ENCODE measurements at regions not wholly inside any gene's neighbourhood (a gene's known extent, or its start where the extent isn't known, plus 50 kb on each side); places are given as distances from the start of the nearest gene placed in this dataset.
A peak's percentile ranks its signal among the peaks of the same experiment; 100 is the strongest.

DNA sequence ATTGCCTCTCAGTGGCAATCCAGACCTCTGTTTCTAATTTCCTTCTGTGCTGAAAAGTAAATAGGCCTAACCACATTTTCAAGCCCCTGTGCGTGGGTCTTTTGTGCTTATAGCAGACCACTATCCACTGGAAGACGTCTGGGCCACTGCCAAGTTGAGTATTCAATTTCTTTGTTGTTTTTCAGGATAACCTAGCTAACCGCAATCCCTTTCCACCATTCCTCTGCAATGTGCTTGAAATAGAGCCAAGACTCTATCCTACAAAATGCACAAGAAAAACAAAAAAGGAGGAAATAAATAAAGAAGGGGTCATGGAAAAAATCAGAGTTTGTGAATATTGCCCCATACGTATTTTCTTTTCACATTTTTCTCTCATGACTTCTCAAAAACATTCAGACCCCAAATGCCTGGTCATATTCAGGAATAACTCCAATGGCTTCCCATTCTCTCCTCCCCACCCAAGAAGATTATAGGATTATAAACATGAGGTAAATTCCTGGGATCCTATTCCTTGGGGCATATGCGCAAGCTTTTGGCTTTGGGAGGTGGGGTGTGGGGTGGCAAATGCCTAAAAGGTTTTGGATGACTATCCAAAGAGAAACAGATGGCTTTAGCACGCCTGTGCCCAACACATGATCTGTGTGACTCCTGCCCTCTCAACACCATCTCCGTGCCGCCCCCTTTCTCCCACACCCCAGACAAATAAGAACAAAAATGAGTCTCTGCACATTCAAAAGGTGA is 217.9 kb upstream of the THBS1 start:
- DNase-seq (ENCODE audit: low read depth, low spot score) = peak; percentile 98

- no peak for DNase-seq (ENCODE audit: low read depth, low spot score)
Observed at GRCh38 chr15:39363761-39364586, 216.9 kb upstream of the THBS1 start.

GRCh38 chr15:39364721-39365120 is 216.2 kb upstream of the THBS1 start:
- no peak for DNase-seq (ENCODE audit: low read depth, low spot score)

DNA sequence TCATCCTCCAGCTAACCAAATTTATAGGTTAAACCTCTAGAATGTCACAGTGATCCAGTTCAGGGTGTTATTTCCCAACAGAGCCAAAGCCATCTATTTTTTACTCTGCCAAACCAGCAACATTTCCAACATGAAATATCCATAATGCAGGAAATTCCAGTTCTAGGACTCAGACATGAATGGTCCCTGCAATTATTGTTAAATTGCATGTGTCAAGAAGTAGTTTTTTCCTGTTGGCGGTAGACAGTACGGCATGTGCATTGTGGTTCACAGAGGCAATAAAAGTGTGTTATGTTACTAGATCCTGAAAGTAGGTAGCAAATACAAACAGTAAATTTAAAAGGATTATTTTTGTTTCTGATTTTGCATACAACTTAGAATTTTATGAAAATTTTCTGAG is 215.7 kb upstream of the THBS1 start:
- DNase-seq (ENCODE audit: low read depth, low spot score) = peak; percentile 86

- DNase-seq (ENCODE audit: low read depth, low spot score) = no peak
Observed at GRCh38 chr15:39365873-39366272, 215.0 kb upstream of the THBS1 start.

DNA sequence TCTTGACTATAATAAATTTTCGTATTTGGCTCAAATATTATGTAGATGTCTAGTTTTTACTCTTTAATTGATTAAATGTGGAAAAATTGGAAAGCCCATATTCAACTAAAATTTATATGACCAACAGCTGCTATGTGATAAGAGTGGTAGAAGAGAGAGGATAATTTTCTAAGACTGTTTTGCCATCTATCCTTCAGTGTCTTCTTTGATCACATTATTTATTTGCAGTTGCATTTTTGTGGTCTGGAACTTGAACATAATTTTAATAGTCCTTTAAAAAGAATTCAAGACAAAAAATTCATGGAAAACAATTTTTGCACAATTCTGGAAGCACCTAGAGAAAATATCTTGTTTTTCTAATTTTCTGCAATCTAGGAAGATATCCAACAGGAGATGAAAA is 213.3 kb upstream of the THBS1 start:
- no peak for DNase-seq (ENCODE audit: low read depth, low spot score)

GRCh38 chr15:39369768-39370167 is 211.1 kb upstream of the THBS1 start:
- DNase-seq (ENCODE audit: low read depth, low spot score) = no peak

- no peak for DNase-seq (ENCODE audit: low read depth, low spot score)
Observed at GRCh38 chr15:39376371-39376909, 204.4 kb upstream of the THBS1 start.

DNA sequence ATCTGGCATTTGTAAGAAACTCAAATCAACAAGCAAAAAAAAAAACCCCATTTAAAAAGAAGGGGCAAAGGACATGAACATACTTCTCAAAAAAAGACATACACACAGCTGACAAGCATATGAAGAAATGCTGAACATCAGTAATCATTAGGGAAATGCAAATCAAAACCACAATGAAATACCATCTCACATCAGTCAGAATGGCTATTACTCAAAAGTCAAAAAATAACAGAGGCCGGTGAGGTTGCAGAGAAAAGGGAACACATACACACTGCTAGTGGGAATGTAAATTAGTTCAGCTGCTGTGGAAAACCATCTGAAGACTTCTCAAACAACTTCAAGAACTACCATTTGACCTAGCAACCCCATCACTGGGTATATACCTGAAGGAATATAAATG is 199.4 kb upstream of the THBS1 start:
- no peak for DNase-seq (ENCODE audit: low read depth, low spot score)

- DNase-seq (ENCODE audit: low read depth, low spot score) = no peak
Observed at GRCh38 chr15:39388118-39388517, 192.8 kb upstream of the THBS1 start.

DNA sequence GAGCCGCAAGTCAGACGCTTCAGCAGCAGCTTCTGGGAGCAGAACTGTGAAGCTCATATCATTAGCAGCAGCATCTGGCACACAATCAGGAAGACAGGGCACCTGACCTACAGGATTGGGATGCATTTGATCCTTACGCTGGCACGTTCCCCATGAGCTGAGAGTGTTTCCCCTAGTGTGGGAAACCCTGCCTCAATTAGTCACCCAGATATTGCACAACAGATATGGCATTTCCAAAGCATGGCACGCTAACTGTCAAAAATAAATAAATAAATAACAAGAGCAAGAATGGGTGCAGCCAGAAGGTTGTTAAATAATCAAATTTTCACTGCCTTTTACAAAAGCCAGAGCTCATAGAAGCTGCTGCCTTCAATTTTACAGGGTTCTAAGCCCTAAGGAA is 189.6 kb upstream of the THBS1 start:
- no peak for DNase-seq (ENCODE audit: low read depth, low spot score)

DNA sequence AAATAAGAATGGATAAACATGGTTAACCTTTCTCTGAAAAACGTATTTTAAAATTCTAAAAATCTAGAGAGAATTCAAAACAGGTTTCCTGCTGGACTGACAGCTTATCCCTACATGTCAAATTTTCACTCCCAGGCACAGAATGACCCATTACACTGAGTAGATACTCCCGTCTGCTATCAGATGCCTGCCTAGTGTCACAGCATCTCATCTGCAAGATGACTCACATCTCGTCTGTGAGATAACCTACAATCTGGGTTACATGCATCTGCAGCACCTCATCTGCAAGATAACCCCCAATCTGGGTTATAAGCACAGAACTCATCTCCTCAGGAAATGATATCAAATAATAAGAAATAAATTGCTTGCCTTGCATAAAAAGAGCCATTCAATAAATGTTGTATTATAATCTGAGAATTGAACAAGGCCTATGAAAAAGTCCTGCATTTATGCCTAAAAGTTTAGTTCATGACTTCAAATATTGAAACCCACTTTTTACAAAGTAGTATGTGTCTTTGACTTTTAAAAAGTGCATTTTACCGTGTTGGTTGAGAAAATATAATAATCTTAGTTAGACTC is 188.3 kb upstream of the THBS1 start:
- no peak for DNase-seq (ENCODE audit: low read depth, low spot score)

- no peak for DNase-seq (ENCODE audit: low read depth, low spot score)
Observed at GRCh38 chr15:39393575-39394335, 187.1 kb upstream of the THBS1 start.

- no peak for DNase-seq (ENCODE audit: low read depth, low spot score)
Observed at GRCh38 chr15:39394496-39394895, 186.4 kb upstream of the THBS1 start.

DNA sequence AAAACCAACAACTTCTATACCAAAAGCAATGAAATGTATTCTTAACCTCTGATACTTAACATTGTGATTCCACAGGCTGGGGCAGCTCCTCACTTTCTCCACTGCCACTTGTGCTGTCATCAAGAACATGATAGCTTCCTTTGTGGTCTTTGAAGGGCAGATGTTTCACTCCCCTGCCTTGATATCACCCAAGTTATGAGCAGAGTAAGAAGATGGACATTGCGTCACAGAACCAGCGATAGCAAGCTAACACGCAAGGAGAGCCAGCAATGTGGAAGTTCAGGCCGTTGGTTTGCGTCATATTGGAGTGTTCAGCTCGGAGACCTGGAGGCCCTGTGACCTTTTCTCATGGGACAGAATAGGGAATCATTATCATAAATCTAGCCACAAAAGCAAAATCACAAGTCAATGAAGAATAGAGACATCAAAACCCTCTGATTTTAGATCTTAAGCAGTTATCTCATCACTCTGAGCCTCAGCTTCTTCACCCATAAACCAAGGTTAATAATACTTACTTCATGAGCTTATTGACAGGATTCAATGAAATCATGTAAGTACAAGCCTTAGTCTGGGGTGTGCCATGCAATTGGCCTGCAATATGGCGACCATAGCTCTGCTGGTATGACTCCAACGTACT is 183.8 kb upstream of the THBS1 start:
- no peak for DNase-seq (ENCODE audit: low read depth, low spot score)

- no peak for DNase-seq (ENCODE audit: low read depth, low spot score)
Observed at GRCh38 chr15:39397883-39398282, 183.0 kb upstream of the THBS1 start.

GRCh38 chr15:39399600-39399999 is 181.3 kb upstream of the THBS1 start:
- no peak for DNase-seq (ENCODE audit: low read depth, low spot score)

- no peak for DNase-seq (ENCODE audit: low read depth, low spot score)
Observed at GRCh38 chr15:39400002-39400401, 180.9 kb upstream of the THBS1 start.

DNA sequence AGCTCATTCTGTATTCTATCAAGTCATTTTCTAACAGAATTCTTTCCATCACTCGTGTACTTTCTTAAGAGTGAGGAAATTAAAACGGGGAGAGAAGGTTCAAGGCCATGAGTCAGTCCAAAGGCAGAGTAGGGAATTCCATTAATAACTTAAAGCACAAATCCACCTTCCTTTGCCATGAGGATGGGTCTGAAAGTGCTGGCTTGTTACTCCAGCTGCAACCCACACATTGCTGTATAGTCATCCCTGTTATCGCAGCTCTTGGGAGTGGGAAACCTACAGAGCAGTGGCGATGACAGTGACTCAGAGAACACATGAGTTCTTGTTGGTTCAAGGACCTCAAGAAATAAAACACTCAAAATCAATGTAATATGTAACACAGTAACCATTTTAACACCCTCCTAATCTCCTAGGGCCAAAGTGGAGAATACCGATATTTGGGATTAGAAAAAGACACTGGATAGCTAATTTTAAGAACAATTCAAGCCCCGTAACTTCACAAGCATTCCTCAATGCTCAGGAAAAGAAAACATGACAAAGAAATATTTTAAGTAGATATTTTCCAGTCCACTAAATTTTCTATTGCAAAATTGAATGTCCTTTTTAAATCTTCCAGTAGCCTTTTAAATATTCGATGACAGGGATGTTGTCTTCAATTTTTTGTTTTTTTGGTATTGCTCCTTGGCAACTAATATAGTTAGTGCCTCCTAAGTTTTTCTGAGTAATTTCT is 179.9 kb upstream of the THBS1 start:
- DNase-seq (ENCODE audit: low read depth, low spot score) = no peak

DNA sequence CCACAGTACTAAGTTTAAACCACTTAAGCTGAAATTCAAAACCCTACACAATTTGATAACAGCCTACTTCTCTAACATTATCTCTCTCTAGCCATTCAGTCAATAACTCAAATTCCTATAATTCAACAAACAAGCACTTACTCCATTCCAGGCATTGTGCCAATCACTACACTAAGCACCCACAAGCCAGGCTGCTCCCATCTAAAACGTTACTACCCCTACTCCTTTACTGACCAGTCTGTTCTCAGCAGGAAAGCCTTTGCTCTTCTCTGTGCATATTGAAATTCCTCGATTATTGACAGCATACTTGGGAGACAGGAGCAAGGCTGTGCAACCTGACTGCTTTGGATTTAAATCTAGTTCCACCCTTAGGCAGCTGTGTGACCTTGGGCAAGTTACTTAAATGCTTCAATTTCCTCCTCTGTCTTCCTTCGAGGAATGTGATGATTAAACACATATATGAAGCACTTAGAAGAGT is 177.2 kb upstream of the THBS1 start:
- peak; percentile 56 for DNase-seq (ENCODE audit: low read depth, low spot score)
